SW 1271 (cell line): ENCODE measurements at regions not wholly inside any gene's neighbourhood (a gene's known extent, or its start where the extent isn't known, plus 50 kb on each side); places are given as distances from the start of the nearest gene placed in this dataset.

Experiments used
- DNase-seq, 2 experiments: peaks; one replicate each; lab custom pipeline; 2025; lab: John Stamatoyannopoulos, UW

GRCh38 chr3:72303926-72304325 is 519.0 kb upstream of the PROK2 start:
- DNase-seq, result no peak

GRCh38 chr3:72301779-72302178 is 516.8 kb upstream of the PROK2 start:
- DNase-seq, result no peak

- no peak for DNase-seq
Observed at GRCh38 chr3:72300621-72301020, 515.7 kb upstream of the PROK2 start.

- DNase-seq, result no peak
Observed at GRCh38 chr3:72299823-72300222, 514.9 kb upstream of the PROK2 start.

- no peak for DNase-seq
Observed at GRCh38 chr3:72299321-72299802, 514.4 kb upstream of the PROK2 start.

- no peak for DNase-seq
Observed at GRCh38 chr3:72298201-72299152, 513.5 kb upstream of the PROK2 start.

GRCh38 chr3:72297481-72297880 is 512.5 kb upstream of the PROK2 start:
- DNase-seq, result no peak

- no peak for DNase-seq
Observed at GRCh38 chr3:72296477-72297111, 511.6 kb upstream of the PROK2 start.

- DNase-seq, result no peak
Observed at GRCh38 chr3:72295962-72296450, 511.1 kb upstream of the PROK2 start.

GRCh38 chr3:72295276-72295961 is 510.5 kb upstream of the PROK2 start:
- DNase-seq, result no peak

GRCh38 chr3:72290859-72291638 is 506.1 kb upstream of the PROK2 start:
- DNase-seq, result no peak

GRCh38 chr3:72289692-72290071 is 504.7 kb upstream of the PROK2 start:
- no peak for DNase-seq

GRCh38 chr3:72288955-72289691 is 504.2 kb upstream of the PROK2 start:
- no peak for DNase-seq

- no peak for DNase-seq
Observed at GRCh38 chr3:72287956-72288355, 503.0 kb upstream of the PROK2 start.

- DNase-seq, result no peak
Observed at GRCh38 chr3:72285502-72285901, 500.6 kb upstream of the PROK2 start.

GRCh38 chr3:72284471-72284870 is 499.5 kb upstream of the PROK2 start:
- no peak for DNase-seq

- DNase-seq, result no peak
Observed at GRCh38 chr3:72282918-72283317, 498.0 kb upstream of the PROK2 start.

GRCh38 chr3:72281551-72281950 is 496.6 kb upstream of the PROK2 start:
- no peak for DNase-seq

GRCh38 chr3:72280876-72281275 is 495.9 kb upstream of the PROK2 start:
- no peak for DNase-seq

GRCh38 chr3:72279631-72280041 is 494.7 kb upstream of the PROK2 start:
- DNase-seq, result no peak

GRCh38 chr3:72279068-72279604 is 494.2 kb upstream of the PROK2 start:
- DNase-seq, result no peak
